Activated CD8-positive, alpha-beta memory T cell treated with anti-CD3 and anti-CD28 coated beads, Interleukin-2, amount 50 U/mL, for 48 hours (primary cell): ENCODE measurements at regions not wholly inside any gene's neighbourhood (a gene's known extent, or its start where the extent isn't known, plus 50 kb on each side); places are given as distances from the start of the nearest gene placed in this dataset.

ENCODE experiments used
- DNase-seq: peaks from one replicate; pipeline ENCODE4 v3.0.0-alpha.2; 2020

- DNase-seq: no peak
Measured at GRCh38 chr16:79543219-79543618, 57.3 kb downstream of the MAF start.

GRCh38 chr16:79542237-79542774 is 58.2 kb downstream of the MAF start:
- no peak for DNase-seq

GRCh38 chr16:79540825-79541595 is 59.5 kb downstream of the MAF start:
- no peak for DNase-seq

GRCh38 chr16:79537584-79537983 is 63.0 kb downstream of the MAF start:
- no peak for DNase-seq

- DNase-seq: no peak
Measured at GRCh38 chr16:79536958-79537357, 63.6 kb downstream of the MAF start.

GRCh38 chr16:79535130-79535529 is 65.4 kb downstream of the MAF start:
- no peak for DNase-seq

- no peak for DNase-seq
Measured at GRCh38 chr16:79534143-79534542, 66.4 kb downstream of the MAF start.

GRCh38 chr16:79533292-79533691 is 67.2 kb downstream of the MAF start:
- DNase-seq: no peak

- DNase-seq: no peak
Measured at GRCh38 chr16:79532785-79533184, 67.8 kb downstream of the MAF start.

GRCh38 chr16:79532273-79532672 is 68.3 kb downstream of the MAF start:
- no peak for DNase-seq

- DNase-seq: no peak
Measured at GRCh38 chr16:79528338-79528737, 72.2 kb downstream of the MAF start.

- no peak for DNase-seq
Measured at GRCh38 chr16:79523971-79524370, 76.6 kb downstream of the MAF start.

- no peak for DNase-seq
Measured at GRCh38 chr16:79519448-79519847, 81.1 kb downstream of the MAF start.

GRCh38 chr16:79517156-79517555 is 83.4 kb downstream of the MAF start:
- no peak for DNase-seq

- no peak for DNase-seq
Measured at GRCh38 chr16:79510879-79511278, 89.7 kb downstream of the MAF start.

- no peak for DNase-seq
Measured at GRCh38 chr16:79509906-79510305, 90.6 kb downstream of the MAF start.

GRCh38 chr16:79509211-79509631 is 91.3 kb downstream of the MAF start:
- DNase-seq: no peak

GRCh38 chr16:79508294-79508693 is 92.2 kb downstream of the MAF start:
- DNase-seq: no peak

- DNase-seq: no peak
Measured at GRCh38 chr16:79505344-79505743, 95.2 kb downstream of the MAF start.

GRCh38 chr16:79503511-79503910 is 97.0 kb downstream of the MAF start:
- no peak for DNase-seq

- DNase-seq: no peak
Measured at GRCh38 chr16:79501446-79501845, 99.1 kb downstream of the MAF start.

- DNase-seq: no peak
Measured at GRCh38 chr16:79500866-79501265, 99.7 kb downstream of the MAF start.

GRCh38 chr16:79500286-79500685 is 100.3 kb downstream of the MAF start:
- no peak for DNase-seq

GRCh38 chr16:79498928-79499327 is 101.6 kb downstream of the MAF start:
- no peak for DNase-seq
